Fibroblast of gingiva (primary cell): ENCODE measurements at regions not wholly inside any gene's neighbourhood (a gene's known extent, or its start where the extent isn't known, plus 50 kb on each side); places are given as distances from the start of the nearest gene placed in this dataset.

Source experiments
- DNase-seq: peaks from one replicate; pipeline ENCODE4 v3.0.0-alpha.2; 2011; ENCODE audit warnings: low read depth

GRCh38 chr1:239995281-239995680, 96.4 kb upstream of the FMN2 start:
- DNase-seq = no peak

- no peak for DNase-seq
These were observed 94.5 kb upstream of the FMN2 start for GRCh38 chr1:239997160-239997514.

GRCh38 chr1:239997515-239998311, 94.0 kb upstream of the FMN2 start:
- no peak for DNase-seq

- DNase-seq = no peak
These were observed 93.4 kb upstream of the FMN2 start for GRCh38 chr1:239998312-239998649.

GRCh38 chr1:239999170-239999569, 92.5 kb upstream of the FMN2 start:
- DNase-seq = no peak

- peak; percentile 79 for DNase-seq
These were observed 91.0 kb upstream of the FMN2 start for GRCh38 chr1:240000634-240001033.

GRCh38 chr1:240001177-240001740, 90.4 kb upstream of the FMN2 start:
- no peak for DNase-seq

- no peak for DNase-seq
These were observed 87.5 kb upstream of the FMN2 start for GRCh38 chr1:240004086-240004749.

GRCh38 chr1:240005997-240006650, 85.6 kb upstream of the FMN2 start:
- no peak for DNase-seq

- DNase-seq = no peak
These were observed 83.4 kb upstream of the FMN2 start for GRCh38 chr1:240008298-240008697.

GRCh38 chr1:240014051-240014450, 77.6 kb upstream of the FMN2 start:
- no peak for DNase-seq

GRCh38 chr1:240018617-240019016, 73.1 kb upstream of the FMN2 start:
- no peak for DNase-seq

- DNase-seq = no peak
These were observed 72.2 kb upstream of the FMN2 start for GRCh38 chr1:240019524-240019923.

GRCh38 chr1:240020871-240021270, 70.8 kb upstream of the FMN2 start:
- DNase-seq = no peak

GRCh38 chr1:240021709-240022108, 70.0 kb upstream of the FMN2 start:
- DNase-seq = no peak

GRCh38 chr1:240027059-240027462, 64.6 kb upstream of the FMN2 start:
- DNase-seq = peak; percentile 52

- peak; percentile 56 for DNase-seq
These were observed 62.3 kb upstream of the FMN2 start for GRCh38 chr1:240029418-240029817.

- peak; percentile 19 for DNase-seq
These were observed 61.4 kb upstream of the FMN2 start for GRCh38 chr1:240030236-240030635.

GRCh38 chr1:240031009-240031408, 60.7 kb upstream of the FMN2 start:
- peak; percentile 87 for DNase-seq

GRCh38 chr1:240031414-240031813, 60.3 kb upstream of the FMN2 start:
- peak; percentile 29 for DNase-seq

- no peak for DNase-seq
These were observed 58.3 kb upstream of the FMN2 start for GRCh38 chr1:240033406-240033805.

GRCh38 chr1:240036526-240036925, 55.2 kb upstream of the FMN2 start:
- no peak for DNase-seq
